Thyroid gland (tissue), 4 donors: ENCODE measurements at regions not wholly inside any gene's neighbourhood (a gene's known extent, or its start where the extent isn't known, plus 50 kb on each side); places are given as distances from the start of the nearest gene placed in this dataset.

Experiments
- DNase-seq, 2 donors: peaks; one replicate each; pipeline ENCODE4 v3.0.0-alpha.2; 2019
- H3K27ac ChIP-seq, 3 donors: fragments of 200-600 bp; sonication (generic); 1 replicate in 2 of 3; 2 replicates in 1 of 3; pipeline ENCODE4 v1.5.1; 2016 to 2019; ENCODE audit warnings: mild to moderate bottlenecking in 1 of 3, moderate library complexity in 1 of 3
- H3K27me3 ChIP-seq: fragments of 200-600 bp; sonication (generic); one replicate; pipeline ENCODE4 v1.5.1; 2019
- H3K36me3 ChIP-seq, 2 donors: fragments of 200-600 bp; sonication (generic); one replicate each; pipeline ENCODE4 v1.5.1; 2016 to 2019
- H3K4me1 ChIP-seq, 2 donors: fragments of 200-600 bp; sonication (generic); one replicate each; pipeline ENCODE4 v1.5.1; 2017 to 2019
- H3K4me3 ChIP-seq, 3 donors: fragments of 200-600 bp; sonication (generic); replicated peaks in 1 of 3; 1 replicate in 2 of 3; 2 replicates in 1 of 3; pipeline ENCODE4 v1.5.1; 2016; ENCODE audit warnings: mild to moderate bottlenecking in 1 of 3
- H3K9me3 ChIP-seq: fragments of 200-600 bp; sonication (generic); one replicate; pipeline ENCODE4 v1.5.1; 2017
- CTCF ChIP-seq, 6 experiments: fragments of 200-600 bp in 3 of 6; fragments of 450-650 bp in 3 of 6; sonication (generic) in 3 of 6; IDR thresholded peaks; one replicate each; pipeline ENCODE4 v1.5.1; 2016 to 2019; ENCODE audit warnings: antibody characterized with exemption in 6 of 6, mild to moderate bottlenecking in 2 of 6, inconsistent platforms in 1 of 6, moderate library complexity in 1 of 6
- POLR2A ChIP-seq, 2 donors: fragments of 450-650 bp; IDR thresholded peaks; one replicate each; pipeline ENCODE4 v1.6.1; 2017; ENCODE audit warnings: antibody characterized with exemption in 2 of 2, mild to moderate bottlenecking in 2 of 2, moderate library complexity in 1 of 2
- WGBS, 2 donors: methylation state at CpG; one replicate each; pipeline ENCODE4 v1.1.5; 2017; 5-methylcytosine and 5-hydroxymethylcytosine counted together
- intact Hi-C: fragments of 100-400 bp; cut with DNase I; formaldehyde crosslinking; loops from one replicate; pipeline ENCODE4 v1.15.1; 2023

DNA sequence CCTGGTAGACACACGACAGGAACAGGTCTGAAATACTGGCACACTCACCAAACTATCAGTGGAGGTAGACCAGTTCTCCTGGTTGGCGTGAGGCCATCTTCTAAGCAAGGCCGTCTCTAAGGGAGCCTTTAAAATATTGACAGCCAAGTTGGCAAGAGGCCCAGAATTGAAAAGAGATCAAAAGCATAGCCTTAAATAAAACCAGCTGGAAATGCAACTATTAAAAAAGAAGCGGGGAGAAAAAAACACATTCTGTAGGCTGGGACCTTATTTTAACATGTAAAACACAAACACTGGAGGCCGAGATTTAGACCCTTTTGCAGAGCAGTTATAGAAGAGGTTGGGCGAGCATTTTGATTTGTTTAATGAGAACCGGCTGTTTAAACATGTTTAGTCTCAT is 233.0 kb upstream of the CLNK start:
- no peaks in the 10 kb centered on the region for H3K9me3 ChIP-seq
- H3K27me3 ChIP-seq, result no peaks in the 10 kb centered on the region
- H3K36me3 ChIP-seq, result no peaks in the 10 kb centered on the region
- DNase-seq, result peak; percentile 14 to 31
- no peak overlapping the region for H3K4me3 ChIP-seq
- intact Hi-C loops, result no loop called here
- no peak overlapping the region for H3K27ac ChIP-seq
- TF ChIP-seq POLR2A (IDR thresholded peaks at IDR 0.05) (no peak), CTCF (IDR thresholded peaks at IDR 0.05) (no peak)
- 11% methylated on average over 7 of the region's 7 CpGs for WGBS, 2 donors
- H3K4me1 ChIP-seq, result no peaks in the 10 kb centered on the region

- DNase-seq, result no peak
- WGBS, 2 donors, result 84 to 89% methylated on average over 5 of the region's 5 CpGs
- Histone ChIP-seq H3K4me1 (no peaks in the 10 kb centered on the region), H3K4me3 (no peak overlapping the region), H3K9me3 (no peaks in the 10 kb centered on the region), H3K36me3 (no peaks in the 10 kb centered on the region), H3K27ac (no peak overlapping the region), H3K27me3 (no peaks in the 10 kb centered on the region)
- TF ChIP-seq POLR2A (IDR thresholded peaks at IDR 0.05), result no peak
- TF ChIP-seq CTCF (IDR thresholded peaks at IDR 0.05), result no peak
- intact Hi-C loops, result no loop called here
Observed at GRCh38 chr4:10898072-10898471, 213.5 kb upstream of the CLNK start.

DNA sequence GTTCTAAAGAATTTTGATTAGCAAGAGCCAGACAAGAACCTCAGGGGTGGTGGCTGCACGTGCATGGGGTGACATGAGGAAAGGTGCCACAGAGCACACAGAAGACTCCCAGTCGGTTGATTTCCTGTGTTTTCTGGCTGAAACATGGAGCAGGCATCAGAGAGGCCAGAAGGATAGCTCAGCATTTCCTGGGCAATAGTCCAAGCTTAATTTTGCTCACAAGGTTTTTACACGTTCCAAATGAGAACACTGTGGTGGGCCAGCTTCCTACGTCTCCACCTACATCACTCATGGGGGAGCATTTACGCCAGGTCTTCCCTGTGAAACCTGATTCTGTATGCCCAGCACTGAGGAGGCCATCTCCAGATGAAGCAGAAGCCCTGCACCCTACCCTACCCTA is 212.5 kb upstream of the CLNK start:
- Histone ChIP-seq H3K36me3 (no peaks in the 10 kb centered on the region), H3K27me3 (no peaks in the 10 kb centered on the region), H3K4me3 (no peak overlapping the region), H3K9me3 (no peaks in the 10 kb centered on the region), H3K27ac (no peak overlapping the region), H3K4me1 (no peaks in the 10 kb centered on the region)
- 70 to 72% methylated on average over 5 of the region's 5 CpGs for WGBS, 2 donors
- TF ChIP-seq CTCF (IDR thresholded peaks at IDR 0.05) (no peak), POLR2A (IDR thresholded peaks at IDR 0.05) (no peak)
- no peak for DNase-seq
- intact Hi-C loops, result no loop called here

GRCh38 chr4:10893395-10893794 is 208.8 kb upstream of the CLNK start:
- 69 to 83% methylated on average over 2 of the region's 2 CpGs for WGBS, 2 donors

DNA sequence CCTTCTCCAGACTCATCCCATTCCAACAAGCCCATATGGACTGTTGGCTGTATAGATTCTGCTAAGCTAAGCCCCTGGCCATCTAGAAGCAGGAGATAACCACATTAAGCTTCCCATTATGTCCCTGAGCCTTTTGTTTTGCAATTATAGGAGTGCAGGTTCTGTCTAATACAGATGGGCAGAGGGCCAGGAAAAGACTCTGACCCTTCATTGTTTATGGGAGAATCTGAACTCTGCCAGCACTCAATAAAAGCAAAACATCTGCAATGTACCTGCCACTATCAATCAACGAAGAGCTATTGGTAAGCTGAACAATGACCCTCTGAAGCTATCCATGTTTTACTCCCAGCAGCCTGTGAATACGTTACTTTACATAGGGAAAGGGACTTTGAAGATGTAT is 207.3 kb upstream of the CLNK start:
- TF ChIP-seq CTCF (IDR thresholded peaks at IDR 0.05) (no peak), POLR2A (IDR thresholded peaks at IDR 0.05) (no peak)
- intact Hi-C loops, result no loop called here
- no peak overlapping the region for H3K4me3 ChIP-seq
- no peaks in the 10 kb centered on the region for H3K9me3 ChIP-seq
- H3K36me3 ChIP-seq, result no peaks in the 10 kb centered on the region
- 26 to 38% methylated on average over 2 of the region's 2 CpGs for WGBS, 2 donors
- no peak overlapping the region for H3K27ac ChIP-seq
- no peak for DNase-seq
- H3K27me3 ChIP-seq, result no peaks in the 10 kb centered on the region
- no peaks in the 10 kb centered on the region for H3K4me1 ChIP-seq

More at GRCh38 chr4:10893395-10893794, 208.8 kb upstream of the CLNK start:
- DNase-seq, result no peak
- Histone ChIP-seq H3K9me3 (no peaks in the 10 kb centered on the region), H3K4me1 (no peaks in the 10 kb centered on the region), H3K27me3 (no peaks in the 10 kb centered on the region), H3K4me3 (no peak overlapping the region), H3K27ac (no peak overlapping the region), H3K36me3 (no peaks in the 10 kb centered on the region)
- intact Hi-C loops, result no loop called here
- TF ChIP-seq POLR2A (IDR thresholded peaks at IDR 0.05) (no peak), CTCF (IDR thresholded peaks at IDR 0.05) (peak in 1 of 6 experiments; percentile 6)
